Nephron (organoid): ENCODE measurements at regions not wholly inside any gene's neighbourhood (a gene's known extent, or its start where the extent isn't known, plus 50 kb on each side); places are given as distances from the start of the nearest gene placed in this dataset.
A peak's percentile ranks its signal among the peaks of the same experiment; 100 is the strongest.

Experiments used
- H3K27ac Mint-ChIP-seq, 3 experiments: 2 replicates each; pipeline ENCODE4 v1.8.0; 2020; ENCODE audit warnings: mixed read lengths in 3 of 3, mild to moderate bottlenecking in 2 of 3, moderate library complexity in 1 of 3
- H3K27me3 Mint-ChIP-seq: 2 replicates; pipeline ENCODE4 v1.8.0; 2021; ENCODE audit warnings: low read depth, mild to moderate bottlenecking, moderate library complexity, mixed read lengths
- H3K36me3 Mint-ChIP-seq: 2 replicates; pipeline ENCODE4 v1.8.0; 2020; ENCODE audit warnings: low read depth, mixed read lengths
- H3K4me1 Mint-ChIP-seq: 2 replicates; pipeline ENCODE4 v1.8.0; 2020; ENCODE audit warnings: mixed read lengths
- H3K4me3 Mint-ChIP-seq, 3 experiments: 2 replicates each; pipeline ENCODE4 v1.8.0; 2020; ENCODE audit warnings: mild to moderate bottlenecking in 3 of 3, mixed read lengths in 3 of 3, moderate library complexity in 2 of 3
- H3K9me3 Mint-ChIP-seq: 2 replicates; pipeline ENCODE4 v1.8.0; 2020; ENCODE audit warnings: mixed read lengths
- TF ChIP-seq, protein P1 (sequence below), 3 experiments: fragments of 200-600 bp; sonication (generic); IDR thresholded peaks; one replicate each; pipeline ENCODE4 v1.5.0; 2021; ENCODE audit warnings: antibody characterized with exemption in 3 of 3; ENCODE audit not compliant: unreplicated experiment in 3 of 3

DNA sequence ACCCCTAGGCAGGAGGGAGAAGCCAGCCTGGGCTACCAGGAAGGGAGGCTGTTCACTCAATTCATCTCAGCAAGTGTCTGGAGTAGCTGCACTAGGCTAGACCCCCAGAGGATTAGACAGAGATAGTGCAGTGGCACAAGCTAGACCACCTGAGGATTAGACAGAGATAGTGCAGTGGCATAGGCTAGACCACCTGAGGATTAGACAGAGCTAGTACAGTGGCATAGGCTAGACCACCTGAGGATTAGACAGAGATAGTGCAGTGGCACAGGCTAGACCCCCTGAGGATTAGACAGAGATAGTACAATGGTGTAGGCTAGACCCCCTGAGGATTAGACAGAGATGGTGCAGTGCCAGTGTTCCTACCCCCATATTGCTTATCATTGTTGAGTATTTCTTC lies 74.1 kb upstream of the SDK2 start:
- Mint-ChIP-seq H3K4me3 (no peak overlapping the region), H3K4me1 (peaks cover 28% of the 10 kb centered on the region), H3K36me3 (no peaks in the 10 kb centered on the region), H3K9me3 (peaks cover 2% of the 10 kb centered on the region), H3K27ac (no peak overlapping the region), H3K27me3 (peaks cover 40% of the 10 kb centered on the region)
- TF ChIP-seq, protein P1, sequence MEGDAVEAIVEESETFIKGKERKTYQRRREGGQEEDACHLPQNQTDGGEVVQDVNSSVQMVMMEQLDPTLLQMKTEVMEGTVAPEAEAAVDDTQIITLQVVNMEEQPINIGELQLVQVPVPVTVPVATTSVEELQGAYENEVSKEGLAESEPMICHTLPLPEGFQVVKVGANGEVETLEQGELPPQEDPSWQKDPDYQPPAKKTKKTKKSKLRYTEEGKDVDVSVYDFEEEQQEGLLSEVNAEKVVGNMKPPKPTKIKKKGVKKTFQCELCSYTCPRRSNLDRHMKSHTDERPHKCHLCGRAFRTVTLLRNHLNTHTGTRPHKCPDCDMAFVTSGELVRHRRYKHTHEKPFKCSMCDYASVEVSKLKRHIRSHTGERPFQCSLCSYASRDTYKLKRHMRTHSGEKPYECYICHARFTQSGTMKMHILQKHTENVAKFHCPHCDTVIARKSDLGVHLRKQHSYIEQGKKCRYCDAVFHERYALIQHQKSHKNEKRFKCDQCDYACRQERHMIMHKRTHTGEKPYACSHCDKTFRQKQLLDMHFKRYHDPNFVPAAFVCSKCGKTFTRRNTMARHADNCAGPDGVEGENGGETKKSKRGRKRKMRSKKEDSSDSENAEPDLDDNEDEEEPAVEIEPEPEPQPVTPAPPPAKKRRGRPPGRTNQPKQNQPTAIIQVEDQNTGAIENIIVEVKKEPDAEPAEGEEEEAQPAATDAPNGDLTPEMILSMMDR (IDR thresholded peaks at IDR 0.05; ENCODE audit: unreplicated experiment in 3 of 3) = no peak

DNA sequence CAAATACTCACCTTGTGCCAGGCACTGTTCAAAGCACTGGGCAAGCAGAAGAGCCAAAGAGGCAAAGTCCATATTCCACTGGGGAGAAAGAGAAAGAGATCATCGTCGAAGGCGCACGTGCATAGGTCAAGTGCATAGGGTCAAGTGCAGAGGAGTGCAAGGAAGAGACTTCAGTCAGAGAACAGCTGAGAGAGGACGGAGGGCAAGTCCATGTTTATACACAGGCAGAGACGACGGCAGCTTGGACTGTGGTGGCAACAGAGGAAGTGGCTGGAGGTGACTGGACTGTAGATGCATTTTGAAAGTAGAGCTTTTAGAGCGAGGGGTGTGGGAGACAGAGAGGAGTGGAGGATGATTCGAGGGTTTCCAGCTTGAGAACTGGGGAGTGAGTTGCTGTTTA lies 74.7 kb upstream of the SDK2 start:
- Mint-ChIP-seq H3K27me3 (peaks cover 38% of the 10 kb centered on the region), H3K27ac (peak overlapping the region in 2 of 3 experiments; percentile 0 to 29), H3K4me1 (peaks cover 28% of the 10 kb centered on the region), H3K9me3 (peaks cover 2% of the 10 kb centered on the region), H3K4me3 (no peak overlapping the region), H3K36me3 (no peaks in the 10 kb centered on the region)
- TF ChIP-seq, protein P1 (IDR thresholded peaks at IDR 0.05; ENCODE audit: unreplicated experiment in 3 of 3) = no peak

DNA sequence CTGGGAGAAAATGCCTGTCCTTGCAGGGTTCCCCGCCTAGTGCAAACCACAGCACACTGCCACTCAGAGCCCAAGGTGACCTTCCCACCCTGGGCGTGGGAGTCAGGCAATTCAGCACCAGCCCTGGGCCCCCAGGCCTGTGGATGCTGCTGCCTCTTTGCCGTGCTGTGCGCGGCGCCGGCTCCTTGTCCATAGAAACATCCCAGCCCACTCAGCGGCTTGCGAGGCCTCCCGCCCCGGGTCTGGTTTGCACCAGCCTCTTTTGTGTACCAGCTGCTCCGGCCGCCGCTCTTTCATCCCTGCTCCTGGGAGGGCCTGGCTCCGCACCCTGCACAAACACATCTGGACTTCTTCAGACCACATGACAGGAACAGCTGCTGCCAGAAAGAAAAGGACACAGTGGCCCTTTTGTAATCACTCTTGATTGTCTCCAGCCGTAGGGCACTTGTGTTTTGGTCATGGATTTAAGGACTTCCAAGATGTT lies 75.4 kb upstream of the SDK2 start:
- Mint-ChIP-seq H3K9me3 (peaks cover 2% of the 10 kb centered on the region), H3K27me3 (peaks cover 42% of the 10 kb centered on the region), H3K36me3 (no peaks in the 10 kb centered on the region), H3K27ac (peak overlapping the region in 2 of 3 experiments; percentile 11 to 22), H3K4me3 (no peak overlapping the region), H3K4me1 (peaks cover 28% of the 10 kb centered on the region)
- TF ChIP-seq, protein P1 (IDR thresholded peaks at IDR 0.05; ENCODE audit: unreplicated experiment in 3 of 3) = no peak

DNA sequence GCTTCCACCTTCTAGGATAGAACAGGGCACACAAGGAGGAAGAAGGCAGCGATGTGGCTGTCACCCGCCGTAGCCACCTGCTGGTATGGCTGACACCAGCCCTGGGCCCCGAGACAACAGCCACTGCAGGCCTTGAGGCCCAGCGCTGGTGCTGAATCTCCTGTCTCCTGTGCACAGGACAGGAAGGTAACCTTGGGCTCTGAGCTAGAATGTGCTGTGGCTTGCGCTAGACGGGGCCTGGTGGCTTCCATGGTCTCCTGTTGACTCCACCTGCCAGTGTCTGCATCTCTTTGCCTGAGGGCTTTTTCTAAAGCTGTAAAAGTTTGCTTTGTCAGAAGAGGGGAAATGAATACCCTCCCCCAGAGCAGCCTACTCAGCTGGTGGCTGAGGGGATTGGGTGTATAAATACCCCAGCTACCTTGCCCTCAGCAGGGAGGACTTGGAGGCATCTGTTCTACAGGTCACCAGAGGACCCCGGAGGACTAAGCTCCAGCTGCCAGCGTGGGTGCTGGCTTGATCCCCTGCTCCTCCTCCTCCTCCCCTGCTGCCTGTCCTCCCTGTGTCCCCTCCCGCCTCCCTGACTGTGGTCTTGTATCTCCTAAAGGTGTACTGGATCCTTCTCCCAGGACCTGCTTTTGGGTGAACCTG lies 76.1 kb upstream of the SDK2 start:
- peaks cover 2% of the 10 kb centered on the region for H3K9me3 Mint-ChIP-seq
- TF ChIP-seq, protein P1 (IDR thresholded peaks at IDR 0.05; ENCODE audit: unreplicated experiment in 3 of 3) = no peak
- no peaks in the 10 kb centered on the region for H3K36me3 Mint-ChIP-seq
- peak overlapping the region in 1 of 3 experiments; percentile 11 for H3K27ac Mint-ChIP-seq
- H3K4me1 Mint-ChIP-seq = peaks cover 28% of the 10 kb centered on the region
- peaks cover 42% of the 10 kb centered on the region for H3K27me3 Mint-ChIP-seq
- no peak overlapping the region for H3K4me3 Mint-ChIP-seq

DNA sequence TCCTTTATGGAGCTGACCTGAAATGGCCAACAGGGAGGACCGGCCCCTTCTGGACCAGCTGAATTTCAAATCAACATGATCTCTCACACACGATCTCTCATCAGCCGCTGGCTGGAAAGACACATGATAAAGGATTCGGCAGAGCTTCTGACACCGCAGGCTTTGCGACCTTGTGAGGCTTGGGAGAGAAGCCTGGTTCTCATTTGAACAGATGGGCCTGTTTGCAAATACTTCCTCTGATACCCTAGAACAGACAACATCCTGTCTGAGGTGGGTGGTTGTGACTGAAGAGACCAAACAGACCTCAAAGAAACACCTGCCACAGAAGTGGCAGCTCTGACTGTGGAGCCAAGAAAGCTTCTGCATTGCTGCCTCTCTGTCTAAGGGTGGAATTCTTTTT lies 77.9 kb upstream of the SDK2 start:
- no peaks in the 10 kb centered on the region for H3K36me3 Mint-ChIP-seq
- peaks cover 2% of the 10 kb centered on the region for H3K9me3 Mint-ChIP-seq
- no peak overlapping the region for H3K27ac Mint-ChIP-seq
- peaks cover 22% of the 10 kb centered on the region for H3K4me1 Mint-ChIP-seq
- peaks cover 29% of the 10 kb centered on the region for H3K27me3 Mint-ChIP-seq
- TF ChIP-seq, protein P1 (IDR thresholded peaks at IDR 0.05; ENCODE audit: unreplicated experiment in 3 of 3) = no peak
- H3K4me3 Mint-ChIP-seq = peak overlapping the region in 1 of 3 experiments; percentile 56

DNA sequence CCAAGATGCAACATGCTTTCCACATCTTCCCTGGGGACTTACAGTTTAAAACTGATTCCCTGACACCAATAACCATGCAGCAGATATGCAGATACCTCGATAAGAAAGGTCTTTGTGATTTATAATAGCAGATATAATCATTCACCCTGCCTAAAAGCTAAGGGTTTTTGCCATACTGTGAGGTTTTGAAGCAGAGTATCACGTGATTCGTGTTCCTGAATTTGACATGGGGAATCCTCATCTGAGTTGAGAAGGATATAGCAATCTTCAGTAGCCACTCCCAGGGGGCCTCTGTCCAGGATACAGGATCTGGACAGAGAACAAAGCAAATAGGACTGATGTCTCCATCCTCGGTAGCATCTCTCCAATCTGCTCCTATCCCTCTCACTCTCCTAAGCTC lies 79.1 kb upstream of the SDK2 start:
- Mint-ChIP-seq H3K4me3 (no peak overlapping the region), H3K36me3 (no peaks in the 10 kb centered on the region)

More for the DNA sequence above, 79.1 kb upstream of the SDK2 start:
- H3K4me1 Mint-ChIP-seq = peaks cover 16% of the 10 kb centered on the region
- TF ChIP-seq, protein P1 (IDR thresholded peaks at IDR 0.05; ENCODE audit: unreplicated experiment in 3 of 3) = no peak
- H3K27ac Mint-ChIP-seq = no peak overlapping the region
- H3K9me3 Mint-ChIP-seq = peaks cover 2% of the 10 kb centered on the region
- H3K27me3 Mint-ChIP-seq = peaks cover 20% of the 10 kb centered on the region
